Fibroblast of lung (primary cell): ENCODE measurements at regions not wholly inside any gene's neighbourhood (a gene's known extent, or its start where the extent isn't known, plus 50 kb on each side); places are given as distances from the start of the nearest gene placed in this dataset.

Experiments
- DNase-seq, 2 donors: peaks; one replicate each; pipeline versions ENCODE4 v3.0.0 to v3.0.0-alpha.2; 2010; ENCODE audit warnings: low read depth in 2 of 2
- H2AFZ ChIP-seq: 2 replicates; pipeline ENCODE4 v1.5.1; 2012; ENCODE audit warnings: low read length, control low read depth, inconsistent platforms
- H3K27ac ChIP-seq: 2 replicates; pipeline ENCODE4 v1.5.1; 2011; ENCODE audit warnings: low read length, control low read depth; ENCODE audit not compliant: insufficient read depth
- H3K27me3 ChIP-seq: 2 replicates; pipeline ENCODE4 v1.5.1; 2011; ENCODE audit warnings: mild to moderate bottlenecking, low read length; ENCODE audit not compliant: control insufficient read depth, insufficient read depth
- H3K36me3 ChIP-seq: 2 replicates; pipeline ENCODE4 v1.5.1; 2011; ENCODE audit warnings: low read length; ENCODE audit not compliant: control insufficient read depth, insufficient read depth
- H3K4me1 ChIP-seq: 2 replicates; pipeline ENCODE4 v1.5.1; 2011; ENCODE audit warnings: low read length; ENCODE audit not compliant: control insufficient read depth, insufficient read depth; ENCODE audit errors: extremely low read depth
- H3K4me2 ChIP-seq: 2 replicates; pipeline ENCODE4 v1.5.1; 2011; ENCODE audit warnings: low read length, control low read depth; ENCODE audit not compliant: insufficient read depth; ENCODE audit errors: extremely low read depth
- H3K4me3 ChIP-seq, 4 experiments: fragments of 200-600 bp in 1 of 4; sonication (generic) in 1 of 4; replicated peaks in 1 of 4; 2 replicates each; pipeline ENCODE4 v1.5.1; 2011 to 2016; ENCODE audit warnings: low read length in 4 of 4, low read depth in 3 of 4, mild to moderate bottlenecking in 3 of 4, control low read depth in 2 of 4, inconsistent platforms in 1 of 4, mixed read lengths in 1 of 4; ENCODE audit not compliant: insufficient read depth in 1 of 4; ENCODE audit errors: control extremely low read depth in 1 of 4
- H3K79me2 ChIP-seq: 2 replicates; pipeline ENCODE4 v1.5.1; 2012; ENCODE audit warnings: mild to moderate bottlenecking, low read length, inconsistent platforms; ENCODE audit not compliant: control insufficient read depth, insufficient read depth
- H3K9ac ChIP-seq: 2 replicates; pipeline ENCODE4 v1.5.1; 2011; ENCODE audit warnings: mild to moderate bottlenecking, low read length, control low read depth; ENCODE audit not compliant: insufficient read depth
- H3K9me3 ChIP-seq: 2 replicates; pipeline ENCODE4 v1.5.1; 2012; ENCODE audit warnings: low read depth, low read length; ENCODE audit not compliant: control insufficient read depth, insufficient read depth
- H4K20me1 ChIP-seq: 2 replicates; pipeline ENCODE4 v1.5.1; 2011; ENCODE audit warnings: low read length; ENCODE audit not compliant: control insufficient read depth, insufficient read depth; ENCODE audit errors: extremely low read depth
- CTCF ChIP-seq, 2 donors: IDR thresholded peaks in 1 of 2; conservative IDR thresholded peaks in 1 of 2; 1 replicate in 1 of 2; 2 replicates in 1 of 2; pipeline ENCODE4 v1.5.1; 2011 to 2012; ENCODE audit warnings: low read length in 2 of 2, control low read depth in 1 of 2, inconsistent platforms in 1 of 2, low read depth in 1 of 2, mild to moderate bottlenecking in 1 of 2
- EZH2 ChIP-seq: IDR thresholded peaks from 2 replicates; pipeline ENCODE4 v1.5.1; 2012; ENCODE audit warnings: low read length, control low read depth, mild to moderate bottlenecking; ENCODE audit errors: missing control alignments

GRCh38 chr3:147925272-147925671, 516.1 kb downstream of the ZIC1 start:
- Histone ChIP-seq H3K36me3 (no peaks in the 10 kb centered on the region), H4K20me1 (no peaks in the 10 kb centered on the region), H3K4me1 (no peaks in the 10 kb centered on the region), H3K9me3 (no peaks in the 10 kb centered on the region), H3K79me2 (no peaks in the 10 kb centered on the region), H3K27me3 (no peaks in the 10 kb centered on the region), H3K4me2 (no peak overlapping the region), H2AFZ (no peak overlapping the region), H3K27ac (no peak overlapping the region), H3K4me3 (no peak overlapping the region), H3K9ac (no peak overlapping the region)
- DNase-seq = peak in 1 of 2 donors; percentile 38
- no peak for TF ChIP-seq CTCF (conservative IDR thresholded peaks at IDR 0.05 in 1 of 2, IDR thresholded peaks at IDR 0.05 in 1 of 2; ENCODE audit: low read depth in 1 of 2, low read length in 2 of 2)
- TF ChIP-seq EZH2 = no peak

GRCh38 chr3:147930232-147930807, 521.2 kb downstream of the ZIC1 start:
- DNase-seq = peak in 1 of 2 donors; percentile 88
- Histone ChIP-seq H3K4me1 (peaks cover 2% of the 10 kb centered on the region), H2AFZ (peak overlapping the region; percentile 53), H3K27ac (no peak overlapping the region), H3K9ac (no peak overlapping the region), H3K27me3 (no peaks in the 10 kb centered on the region), H3K4me2 (no peak overlapping the region), H3K36me3 (no peaks in the 10 kb centered on the region), H3K4me3 (no peak overlapping the region), H4K20me1 (no peaks in the 10 kb centered on the region), H3K79me2 (no peaks in the 10 kb centered on the region), H3K9me3 (no peaks in the 10 kb centered on the region)
- TF ChIP-seq EZH2 = no peak
- TF ChIP-seq CTCF (conservative IDR thresholded peaks at IDR 0.05 in 1 of 2, IDR thresholded peaks at IDR 0.05 in 1 of 2; ENCODE audit: low read depth in 1 of 2, low read length in 2 of 2) = no peak

- no peak overlapping the region for H3K4me2 ChIP-seq
- H3K27me3 ChIP-seq = no peaks in the 10 kb centered on the region
- H2AFZ ChIP-seq = no peak overlapping the region
- no peak overlapping the region for H3K27ac ChIP-seq
- no peaks in the 10 kb centered on the region for H3K9me3 ChIP-seq
- no peak for TF ChIP-seq EZH2
- no peak for DNase-seq
- H3K9ac ChIP-seq = no peak overlapping the region
- no peaks in the 10 kb centered on the region for H3K36me3 ChIP-seq
- H3K79me2 ChIP-seq = no peaks in the 10 kb centered on the region
- H3K4me3 ChIP-seq = no peak overlapping the region
- no peaks in the 10 kb centered on the region for H4K20me1 ChIP-seq
- peaks cover 2% of the 10 kb centered on the region for H3K4me1 ChIP-seq
These were observed 525.5 kb downstream of the ZIC1 start for GRCh38 chr3:147934451-147935180.
